ENCODE measurements at regions not wholly inside any gene's neighbourhood (a gene's known extent, or its start where the extent isn't known, plus 50 kb on each side); places are given as distances from the start of the nearest gene placed in this dataset.

DNA sequence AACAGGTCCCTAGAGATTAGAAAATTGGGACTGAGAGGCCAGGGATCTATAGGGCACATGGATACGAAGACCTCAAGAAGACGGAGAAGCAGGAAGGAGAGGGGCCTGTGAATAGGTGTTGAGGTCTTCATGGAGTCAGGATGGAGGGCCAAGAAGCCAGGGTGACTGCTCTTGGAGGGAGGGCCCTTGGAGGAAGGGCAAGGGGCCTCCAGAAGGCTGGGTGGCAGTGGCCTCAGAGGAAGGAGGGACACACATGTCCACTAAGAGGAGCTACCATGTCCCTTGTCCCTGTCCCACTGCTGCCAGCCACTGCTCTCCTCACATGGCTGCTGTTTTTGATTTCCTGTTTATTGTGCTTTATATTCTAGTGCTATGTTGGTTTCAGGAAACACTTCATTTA, 589.5 kb upstream of the B3GAT1 start:
- no peak for TF ChIP-seq TAF1 (IDR thresholded peaks at IDR 0.05; ENCODE audit: control insufficient read depth, extremely low read depth, insufficient read depth, low read length, severe bottlenecking)
- TF ChIP-seq, protein P1, sequence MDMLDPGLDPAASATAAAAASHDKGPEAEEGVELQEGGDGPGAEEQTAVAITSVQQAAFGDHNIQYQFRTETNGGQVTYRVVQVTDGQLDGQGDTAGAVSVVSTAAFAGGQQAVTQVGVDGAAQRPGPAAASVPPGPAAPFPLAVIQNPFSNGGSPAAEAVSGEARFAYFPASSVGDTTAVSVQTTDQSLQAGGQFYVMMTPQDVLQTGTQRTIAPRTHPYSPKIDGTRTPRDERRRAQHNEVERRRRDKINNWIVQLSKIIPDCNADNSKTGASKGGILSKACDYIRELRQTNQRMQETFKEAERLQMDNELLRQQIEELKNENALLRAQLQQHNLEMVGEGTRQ (CRISPR knock-in tag; IDR thresholded peaks at IDR 0.05) = no peak
- TF ChIP-seq ATF1 (CRISPR knock-in tag; IDR thresholded peaks at IDR 0.05) = no peak
- no peak for TF ChIP-seq ATF1 (tag; IDR thresholded peaks at IDR 0.05)
- no peak for TF ChIP-seq STAT6 (CRISPR knock-in tag; IDR thresholded peaks at IDR 0.05)
- TF ChIP-seq CCNT2 (IDR thresholded peaks at IDR 0.05; ENCODE audit: borderline replicate concordance, extremely low read depth, insufficient read length, low read depth, low read length) = no peak
- no peak for TF ChIP-seq CCAR2 (IDR thresholded peaks at IDR 0.05; ENCODE audit: low read depth, low read length)
- TF ChIP-seq POLR2AphosphoS2 (IDR thresholded peaks at IDR 0.05; ENCODE audit: low read length) = no peak
- TF ChIP-seq RBM14 (IDR thresholded peaks at IDR 0.05; ENCODE audit: borderline replicate concordance, insufficient read depth, low read depth, low read length) = no peak
- TF ChIP-seq MTA3 (IDR thresholded peaks at IDR 0.05; ENCODE audit: borderline replicate concordance) = no peak
